Epithelial cell of esophagus (primary cell): ENCODE measurements at regions not wholly inside any gene's neighbourhood (a gene's known extent, or its start where the extent isn't known, plus 50 kb on each side); places are given as distances from the start of the nearest gene placed in this dataset.
"Not testable (repeated sequence)": the region's sequence is repeated elsewhere in the genome, so short reads cannot be mapped to it uniquely, and the experiment has no call there.

ENCODE experiments used
- DNase-seq: peaks from one replicate; pipeline ENCODE4 v3.0.0; 2010; ENCODE audit warnings: low read depth
- H3K4me3 ChIP-seq: 2 replicates; pipeline ENCODE4 v1.5.1; 2011; ENCODE audit warnings: mild to moderate bottlenecking, low read length, control low read depth
- CTCF ChIP-seq: IDR thresholded peaks from 2 replicates; pipeline ENCODE4 v1.5.1; 2011; ENCODE audit warnings: low read depth, mild to moderate bottlenecking, low read length, control low read depth, inconsistent platforms; ENCODE audit not compliant: insufficient read depth; ENCODE audit errors: missing control alignments

- TF ChIP-seq CTCF: no peak
- peak; percentile 37 for DNase-seq
- no peak overlapping the region for H3K4me3 ChIP-seq
Measured at GRCh38 chr1:60619581-60619980, 462.8 kb upstream of the NFIA start.

GRCh38 chr1:60615666-60616065 is 466.7 kb upstream of the NFIA start:
- H3K4me3 ChIP-seq: no peak overlapping the region

GRCh38 chr1:60612790-60613189 is 469.6 kb upstream of the NFIA start:
- no peak for TF ChIP-seq CTCF
- no peak for DNase-seq

More at GRCh38 chr1:60615666-60616065, 466.7 kb upstream of the NFIA start:
- no peak for DNase-seq
- no peak for TF ChIP-seq CTCF

GRCh38 chr1:60606921-60607320 is 475.4 kb upstream of the NFIA start:
- DNase-seq, H3K4me3 ChIP-seq: not testable (repeated sequence)

More at GRCh38 chr1:60612790-60613189, 469.6 kb upstream of the NFIA start:
- no peak overlapping the region for H3K4me3 ChIP-seq

GRCh38 chr1:60600532-60600931 is 481.8 kb upstream of the NFIA start:
- no peak for TF ChIP-seq CTCF
- no peak for DNase-seq
- H3K4me3 ChIP-seq: no peak overlapping the region

- no peak for TF ChIP-seq CTCF
- no peak for DNase-seq
- no peak overlapping the region for H3K4me3 ChIP-seq
Measured at GRCh38 chr1:60599574-60599973, 482.8 kb upstream of the NFIA start.

- no peak overlapping the region for H3K4me3 ChIP-seq
- no peak for TF ChIP-seq CTCF
- DNase-seq: no peak
Measured at GRCh38 chr1:60598041-60598910, 484.1 kb upstream of the NFIA start.
